GM12878 (cell line): ENCODE measurements at regions not wholly inside any gene's neighbourhood (a gene's known extent, or its start where the extent isn't known, plus 50 kb on each side); places are given as distances from the start of the nearest gene placed in this dataset.

Source experiments
- ATF2 ChIP-seq: IDR thresholded peaks from 2 replicates; pipeline ENCODE4 v1.6.1; 2012; ENCODE audit warnings: low read length, inconsistent platforms
- CHD4 ChIP-seq: fragments of 200-600 bp; sonication (generic); IDR thresholded peaks from 2 replicates; pipeline ENCODE4 v1.6.1; 2016; ENCODE audit warnings: mild to moderate bottlenecking
- CTCF ChIP-seq, 3 experiments: IDR thresholded peaks in 2 of 3; conservative IDR thresholded peaks in 1 of 3; 2 replicates each; pipeline ENCODE4 v1.5.1; 2011; ENCODE audit warnings: low read depth in 3 of 3, low read length in 3 of 3, mild to moderate bottlenecking in 3 of 3, control low read depth in 2 of 3, moderate library complexity in 2 of 3, inconsistent platforms in 1 of 3, mixed read lengths in 1 of 3; ENCODE audit not compliant: control insufficient read depth in 2 of 3, insufficient read depth in 1 of 3; ENCODE audit errors: extremely low read depth in 1 of 3
- E2F4 ChIP-seq: IDR thresholded peaks from 2 replicates; pipeline ENCODE4 v1.6.1; 2012; ENCODE audit warnings: low read depth, low read length, improper control_type of control experiment
- EED ChIP-seq: sonication (generic); IDR thresholded peaks from 2 replicates; pipeline ENCODE4 v1.6.1; 2016; ENCODE audit warnings: antibody characterized with exemption, low read depth
- EGR1 ChIP-seq, 2 experiments: IDR thresholded peaks; 1 replicate in 1 of 2; 2 replicates in 1 of 2; pipeline ENCODE4 v1.6.1; 2011 to 2012; ENCODE audit warnings: low read depth in 2 of 2, low read length in 2 of 2, borderline replicate concordance in 1 of 2, mild to moderate bottlenecking in 1 of 2, moderate library complexity in 1 of 2
- ESRRA ChIP-seq: IDR thresholded peaks from 2 replicates; pipeline ENCODE4 v1.6.1; 2012; ENCODE audit warnings: mild to moderate bottlenecking, low read length, improper control_type of control experiment
- FOXK2 ChIP-seq: fragments of 450-650 bp; IDR thresholded peaks from 2 replicates; pipeline ENCODE4 v1.6.1; 2017; ENCODE audit warnings: mild to moderate bottlenecking, moderate library complexity
- GATAD2B ChIP-seq: fragments of 450-650 bp; conservative IDR thresholded peaks from 2 replicates; pipeline ENCODE4 v1.6.1; 2017; ENCODE audit warnings: low read depth, mild to moderate bottlenecking, moderate library complexity
- HSF1 ChIP-seq: fragments of 150-350 bp; IDR thresholded peaks from 2 replicates; pipeline ENCODE4 v1.6.1; 2014; ENCODE audit warnings: mild to moderate bottlenecking, low read depth, low read length
- KAT2A ChIP-seq: conservative IDR thresholded peaks from 2 replicates; pipeline ENCODE4 v1.6.1; 2011; ENCODE audit warnings: low read depth, low read length; ENCODE audit not compliant: control insufficient read depth
- MTA3 ChIP-seq: IDR thresholded peaks from 2 replicates; pipeline ENCODE4 v1.6.1; 2012; ENCODE audit warnings: low read length, inconsistent platforms, borderline replicate concordance
- PKNOX1 ChIP-seq: fragments of 450-650 bp; IDR thresholded peaks from 2 replicates; pipeline ENCODE4 v1.6.1; 2016; ENCODE audit warnings: mild to moderate bottlenecking
- RELA ChIP-seq: fragments of 450-650 bp; IDR thresholded peaks from 2 replicates; pipeline ENCODE4 v1.8.0; 2014; ENCODE audit warnings: borderline replicate concordance; ENCODE audit not compliant: partially characterized antibody
- SMC3 ChIP-seq: IDR thresholded peaks from 2 replicates; pipeline ENCODE4 v1.6.1; 2011; ENCODE audit warnings: low read length, improper control_type of control experiment, borderline replicate concordance
- SREBF1 ChIP-seq: IDR thresholded peaks from 2 replicates; pipeline ENCODE4 v1.6.1; 2012; ENCODE audit warnings: mild to moderate bottlenecking, low read length
- ZBTB33 ChIP-seq: fragments of 450-650 bp; IDR thresholded peaks from 2 replicates; pipeline ENCODE4 v1.6.1; 2017; ENCODE audit warnings: mild to moderate bottlenecking
- ZBTB4 ChIP-seq: fragments of 450-650 bp; formaldehyde crosslinking; IDR thresholded peaks from 2 replicates; pipeline ENCODE4 v1.4.0; 2022; ENCODE audit warnings: mild to moderate bottlenecking, moderate library complexity
- ZSCAN29 ChIP-seq: fragments of 450-650 bp; IDR thresholded peaks from 2 replicates; pipeline ENCODE4 v1.6.1; 2017; ENCODE audit warnings: mild to moderate bottlenecking, moderate library complexity

GRCh38 chr2:156110890-156111289 lies 221.6 kb downstream of the NR4A2 start (continued):
- no peak for TF ChIP-seq EGR1 (IDR thresholded peaks at IDR 0.05; ENCODE audit: borderline replicate concordance in 1 of 2, low read depth in 2 of 2, low read length in 2 of 2)
- TF ChIP-seq EED: no peak
- no peak for TF ChIP-seq E2F4
- TF ChIP-seq FOXK2: no peak
- TF ChIP-seq ZBTB4: no peak
- no peak for TF ChIP-seq HSF1
- no peak for TF ChIP-seq MTA3
- no peak for TF ChIP-seq KAT2A
- 0 out of 2 replicates have a peak, but pooled peaks have one; percentile 38 for TF ChIP-seq ATF2
- no peak for TF ChIP-seq RELA
- no peak for TF ChIP-seq CHD4
- TF ChIP-seq SMC3: peak; percentile 19; the same call in 1 of the 2 replicates
- no peak for TF ChIP-seq SREBF1
- peak; percentile 39 to 47 (median 46) for TF ChIP-seq CTCF (IDR thresholded peaks at IDR 0.05 in 2 of 3, conservative IDR thresholded peaks at IDR 0.05 in 1 of 3; ENCODE audit: control insufficient read depth in 2 of 3, extremely low read depth in 1 of 3, insufficient read depth in 1 of 3, low read depth in 3 of 3, low read length in 3 of 3)
- no peak for TF ChIP-seq ZBTB33
- TF ChIP-seq PKNOX1: peak; percentile 30; the same call in 1 of the 2 replicates
- no peak for TF ChIP-seq ESRRA
- no peak for TF ChIP-seq GATAD2B
- TF ChIP-seq ZSCAN29: no peak
